Bronchial epithelial cell (primary cell): ENCODE measurements at regions not wholly inside any gene's neighbourhood (a gene's known extent, or its start where the extent isn't known, plus 50 kb on each side); places are given as distances from the start of the nearest gene placed in this dataset.

Source experiments
- DNase-seq: peaks from one replicate; pipeline ENCODE4 v3.0.0-alpha.2; 2010; ENCODE audit warnings: low read depth
- FAIRE-seq: peaks from 2 replicates; lab custom pipeline; 2011; peaks lifted over from hg19 to GRCh38; lab: Jason Lieb, UNC
- H3K27me3 ChIP-seq: 2 replicates; pipeline ENCODE4 v1.5.1; 2011; ENCODE audit warnings: low read length; ENCODE audit not compliant: control insufficient read depth, insufficient read depth
- H3K36me3 ChIP-seq: 2 replicates; pipeline ENCODE4 v1.5.1; 2011; ENCODE audit warnings: low read length; ENCODE audit not compliant: control insufficient read depth, insufficient read depth
- H3K4me3 ChIP-seq: 2 replicates; pipeline ENCODE4 v1.5.1; 2011; ENCODE audit warnings: mild to moderate bottlenecking, low read depth, low read length, control low read depth
- CTCF ChIP-seq: IDR thresholded peaks from 2 replicates; pipeline ENCODE4 v1.5.1; 2011; ENCODE audit warnings: mild to moderate bottlenecking, moderate library complexity, low read length, control low read depth, inconsistent platforms; ENCODE audit not compliant: insufficient read depth, severe bottlenecking

DNA sequence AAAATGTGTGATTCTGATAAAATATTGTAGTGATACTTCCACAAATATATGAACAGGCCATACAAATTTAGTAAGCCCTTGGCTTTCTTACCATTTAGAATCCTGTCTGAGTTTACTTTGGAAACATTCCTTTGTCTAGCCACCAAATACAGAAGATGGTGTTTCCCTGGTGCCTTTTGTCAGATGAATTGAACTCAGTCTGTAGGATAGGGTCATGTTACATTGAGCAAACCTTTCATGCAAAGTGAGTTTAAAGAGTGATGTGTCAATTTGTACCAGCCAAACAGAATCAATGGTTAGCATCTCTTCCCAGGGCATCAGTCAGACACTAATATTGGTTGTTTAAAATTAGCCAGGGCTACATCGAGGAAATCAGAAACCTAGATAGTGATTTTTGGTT, 1443.4 kb downstream of the ARAP2 start:
- FAIRE-seq = no peak
- TF ChIP-seq CTCF = no peak

GRCh38 chr4:34814266-34814665, 1430.0 kb downstream of the ARAP2 start:
- Histone ChIP-seq H3K36me3 (no peaks in the 10 kb centered on the region), H3K4me3 (no peak overlapping the region), H3K27me3 (no peaks in the 10 kb centered on the region)
- TF ChIP-seq CTCF = no peak
- DNase-seq (no peak), FAIRE-seq (no peak)

More for the DNA sequence above, 1443.4 kb downstream of the ARAP2 start:
- DNase-seq = no peak
- Histone ChIP-seq H3K4me3 (no peak overlapping the region), H3K27me3 (no peaks in the 10 kb centered on the region), H3K36me3 (no peaks in the 10 kb centered on the region)

DNA sequence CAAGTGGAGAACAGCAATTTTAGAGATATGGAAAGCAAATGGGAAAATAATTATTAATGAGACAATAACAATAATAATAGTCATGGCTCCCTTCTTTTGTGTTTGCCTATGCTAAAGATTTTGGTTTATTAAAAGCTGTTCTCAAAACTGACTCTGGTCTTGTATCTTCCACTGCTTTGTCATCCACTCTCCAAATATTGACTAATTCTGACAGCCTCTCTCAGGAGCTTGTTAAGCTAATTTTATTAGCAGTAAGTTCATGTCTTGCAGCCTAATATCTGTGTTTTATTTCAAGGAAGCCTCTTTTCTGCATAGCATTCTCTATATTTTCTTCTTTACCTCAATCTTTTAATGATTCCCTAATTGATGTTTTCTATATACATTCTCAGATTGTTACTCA, 1419.8 kb downstream of the ARAP2 start:
- FAIRE-seq (no peak), DNase-seq (no peak)
- no peak overlapping the region for H3K4me3 ChIP-seq
- no peaks in the 10 kb centered on the region for H3K36me3 ChIP-seq
- H3K27me3 ChIP-seq = no peaks in the 10 kb centered on the region
- no peak for TF ChIP-seq CTCF

GRCh38 chr4:34826660-34827059, 1417.7 kb downstream of the ARAP2 start:
- FAIRE-seq (no peak), DNase-seq (no peak)
- Histone ChIP-seq H3K27me3 (no peaks in the 10 kb centered on the region), H3K36me3 (no peaks in the 10 kb centered on the region), H3K4me3 (no peak overlapping the region)
- TF ChIP-seq CTCF = no peak

- H3K36me3 ChIP-seq = no peaks in the 10 kb centered on the region
- no peak for TF ChIP-seq CTCF
- FAIRE-seq (no peak), DNase-seq (no peak)
- H3K4me3 ChIP-seq = no peak overlapping the region
- no peaks in the 10 kb centered on the region for H3K27me3 ChIP-seq
Observed at GRCh38 chr4:34845926-34846325, 1398.4 kb downstream of the ARAP2 start.

DNA sequence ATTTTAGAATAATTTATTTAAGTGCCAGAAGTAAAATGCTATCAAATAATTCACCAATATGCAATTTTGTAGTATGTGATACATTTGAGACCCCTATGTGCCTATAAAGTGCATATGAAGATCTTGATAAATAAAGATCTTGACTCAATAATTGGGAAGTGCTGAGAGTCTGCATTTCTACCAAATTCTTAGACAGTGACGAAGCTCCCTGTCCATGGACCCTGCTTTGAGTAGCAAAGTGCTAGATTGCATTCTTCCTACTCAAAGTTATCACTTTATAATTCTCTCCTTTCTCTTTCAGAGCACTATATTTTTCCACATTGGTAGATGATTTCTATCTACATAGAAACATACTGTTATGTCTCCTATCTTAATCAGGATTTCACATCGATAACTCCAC, 1393.9 kb downstream of the ARAP2 start:
- Histone ChIP-seq H3K36me3 (no peaks in the 10 kb centered on the region), H3K27me3 (no peaks in the 10 kb centered on the region), H3K4me3 (no peak overlapping the region)
- DNase-seq = no peak
- no peak for TF ChIP-seq CTCF
- no peak for FAIRE-seq
